Femur (tissue), 1 donor: ENCODE measurements at regions not wholly inside any gene's neighbourhood (a gene's known extent, or its start where the extent isn't known, plus 50 kb on each side); places are given as distances from the start of the nearest gene placed in this dataset.
"Not testable (repeated sequence)": the region's sequence is repeated elsewhere in the genome, so short reads cannot be mapped to it uniquely, and the experiment has no call there.

Experiments
- DNase-seq: peaks from one replicate; pipeline ENCODE4 v3.0.0-alpha.2; 2017

DNA sequence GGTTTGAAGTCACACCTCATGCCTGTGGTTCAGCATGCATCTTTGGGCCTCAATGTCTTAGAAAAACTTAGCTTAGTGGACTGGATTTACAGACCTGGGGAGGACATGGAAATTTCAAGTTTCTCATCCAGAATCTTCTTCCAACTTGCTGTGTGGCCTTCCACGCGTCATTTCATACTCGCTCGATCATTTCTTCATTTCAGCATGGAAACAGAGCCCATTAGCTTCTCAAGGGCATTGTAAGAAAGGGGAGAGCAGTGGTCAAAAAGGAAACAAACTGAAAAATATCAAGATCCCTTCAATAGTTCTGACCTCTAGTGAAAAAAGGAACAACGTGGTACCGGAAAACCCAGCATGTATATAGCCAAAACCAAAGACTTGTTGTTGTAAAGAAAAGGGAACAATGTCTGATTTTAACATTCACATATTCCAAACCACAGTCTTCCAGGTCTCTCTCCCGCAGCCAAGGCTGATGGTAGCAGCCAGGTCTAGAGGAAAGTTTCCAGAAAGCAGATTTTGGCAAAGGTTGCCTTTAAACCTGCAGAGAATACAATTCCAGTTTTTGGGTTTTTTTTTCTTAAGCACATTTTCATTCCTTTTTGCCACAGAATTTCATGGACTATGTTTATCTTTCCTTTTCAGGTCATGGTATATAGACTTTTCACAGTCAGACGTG is 97.0 kb upstream of the CDC42BPA start:
- peak; percentile 84 for DNase-seq

GRCh38 chr1:227411066-227411465 is 92.8 kb upstream of the CDC42BPA start:
- no peak for DNase-seq

DNA sequence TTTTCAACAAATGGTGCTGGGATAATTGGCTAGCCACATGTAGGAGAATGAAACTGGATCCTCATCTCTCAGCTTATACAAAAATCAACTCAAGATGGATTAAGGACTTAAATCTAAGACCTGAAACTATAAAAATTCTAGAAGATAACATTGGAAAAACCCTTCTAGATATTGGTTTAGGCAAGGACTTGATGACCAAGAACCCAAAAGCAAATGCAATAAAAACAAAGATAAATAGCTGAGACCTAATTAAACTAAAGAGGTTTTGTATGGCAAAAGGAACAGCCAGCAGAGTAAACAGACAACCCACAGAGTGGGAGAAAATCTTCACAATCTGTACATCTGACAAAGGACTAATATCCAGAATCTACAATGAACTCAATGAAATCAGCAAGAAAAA is 88.0 kb upstream of the CDC42BPA start:
- DNase-seq, result not testable (repeated sequence)

- no peak for DNase-seq
Measured at GRCh38 chr1:227403535-227403934, 85.2 kb upstream of the CDC42BPA start.

DNA sequence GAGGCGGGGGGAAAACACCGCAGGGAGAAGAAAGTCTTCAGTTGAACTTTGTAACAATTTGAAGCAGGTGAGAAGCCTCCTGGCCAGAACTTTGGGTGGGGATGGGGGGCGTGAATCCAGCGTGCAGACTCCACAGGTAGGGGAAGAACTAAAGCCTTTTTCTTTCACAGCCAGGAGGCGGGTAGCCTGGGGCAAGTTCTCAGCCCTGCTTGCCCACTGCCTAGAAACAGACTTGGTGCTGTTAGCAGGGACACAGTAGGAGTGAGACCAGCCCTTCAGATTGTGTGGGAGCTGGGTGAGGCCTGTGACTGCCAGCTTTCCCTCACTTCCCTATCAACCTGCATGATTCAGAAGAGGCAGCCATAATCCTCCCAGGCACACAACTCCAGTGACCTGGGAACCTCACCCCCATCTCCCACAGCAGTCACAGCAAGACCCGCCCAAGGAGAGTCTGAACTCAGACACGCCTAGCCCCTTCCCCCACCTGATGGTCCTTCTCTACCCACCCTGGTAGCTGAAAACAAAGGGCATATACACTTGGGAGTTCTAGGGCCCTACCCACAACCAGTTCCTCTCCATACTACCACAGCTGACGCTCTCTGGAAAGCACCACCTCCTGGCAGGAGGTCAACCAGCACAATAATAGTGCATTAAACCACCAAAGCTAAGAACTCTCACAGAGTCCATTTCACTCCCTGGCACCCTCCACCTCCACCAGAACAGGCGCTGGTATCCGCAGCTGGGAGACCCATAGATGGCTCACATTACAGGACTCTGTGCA is 83.5 kb upstream of the CDC42BPA start:
- DNase-seq, result no peak

GRCh38 chr1:227399152-227399730 is 80.9 kb upstream of the CDC42BPA start:
- no peak for DNase-seq

DNA sequence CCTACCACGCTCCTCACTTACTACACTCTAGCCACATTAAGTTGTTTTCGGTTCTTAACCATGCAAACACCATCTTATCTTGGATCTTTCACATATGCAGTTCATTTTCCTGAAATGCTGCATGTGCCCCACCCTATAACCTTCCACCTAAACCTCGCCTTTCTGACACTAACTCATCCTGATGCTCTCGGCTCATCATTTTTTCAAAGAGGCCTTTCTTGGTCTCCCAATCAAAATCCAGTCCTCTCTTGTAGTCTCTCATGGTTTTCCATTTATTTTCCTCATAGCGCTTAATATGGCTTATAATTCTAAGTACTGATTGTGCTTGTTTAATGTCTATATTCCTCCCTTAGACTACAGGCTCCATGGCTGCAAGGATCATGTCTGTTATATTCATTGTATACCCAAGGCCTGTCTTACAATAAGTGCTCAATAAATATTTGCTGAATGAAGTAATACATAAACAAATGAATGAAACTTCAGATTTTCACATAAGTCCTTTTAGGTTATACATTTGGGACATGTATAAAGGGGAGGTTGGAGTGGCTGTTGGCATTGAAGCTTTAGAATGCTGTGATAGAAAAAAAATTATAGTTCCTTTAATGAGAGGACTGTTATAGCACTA is 79.2 kb upstream of the CDC42BPA start:
- no peak for DNase-seq

- DNase-seq, result no peak
Measured at GRCh38 chr1:227396539-227397353, 78.5 kb upstream of the CDC42BPA start.

DNA sequence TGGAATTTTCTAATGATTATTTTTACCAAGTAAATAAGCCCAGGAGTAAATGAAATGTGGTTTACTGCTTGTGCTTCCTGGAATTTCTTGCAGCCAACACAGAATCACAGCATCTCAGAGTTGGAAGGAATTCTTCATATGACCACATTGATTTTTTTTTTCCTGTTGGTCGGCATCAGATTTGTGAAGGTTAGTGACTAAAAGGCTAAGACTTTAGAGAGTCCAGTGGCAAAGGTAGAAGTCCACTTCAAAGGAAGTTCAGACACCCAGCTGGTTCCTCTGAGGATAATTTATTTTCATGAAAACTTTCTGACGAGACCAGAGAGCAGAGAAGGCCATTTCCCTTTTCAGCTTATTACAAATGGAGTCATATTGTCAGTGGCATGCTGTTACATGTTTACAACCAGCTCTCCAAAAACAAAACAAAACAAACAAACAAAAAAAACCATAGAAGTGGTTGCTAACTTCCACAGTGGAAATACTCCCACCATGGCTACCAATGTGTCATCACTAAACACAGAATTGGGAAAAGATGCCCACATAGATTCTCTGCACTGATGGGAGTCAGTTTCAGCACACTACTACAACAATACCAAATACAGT is 77.2 kb upstream of the CDC42BPA start:
- no peak for DNase-seq

- no peak for DNase-seq
Measured at GRCh38 chr1:227392984-227393764, 74.9 kb upstream of the CDC42BPA start.

- no peak for DNase-seq
Measured at GRCh38 chr1:227391879-227392278, 73.6 kb upstream of the CDC42BPA start.

DNA sequence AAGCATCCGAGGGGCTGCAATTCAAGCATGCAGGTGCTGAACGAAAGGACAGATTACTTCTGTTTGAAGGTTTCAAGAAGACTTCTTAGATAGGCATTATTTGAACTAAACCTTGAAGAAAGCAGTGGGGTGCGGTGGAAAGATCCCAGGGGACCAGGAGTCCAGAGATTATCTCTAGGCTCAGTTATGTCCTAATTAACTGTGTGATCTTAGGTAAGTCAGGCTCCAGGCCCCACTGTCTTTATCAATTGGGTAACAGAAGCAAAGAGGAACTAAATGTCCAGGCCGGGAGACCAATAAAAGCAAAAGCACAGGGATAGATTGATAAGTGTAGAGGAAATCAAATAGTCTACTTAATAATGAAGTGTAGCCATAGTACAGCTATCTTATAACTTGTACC is 72.9 kb upstream of the CDC42BPA start:
- DNase-seq, result no peak

DNA sequence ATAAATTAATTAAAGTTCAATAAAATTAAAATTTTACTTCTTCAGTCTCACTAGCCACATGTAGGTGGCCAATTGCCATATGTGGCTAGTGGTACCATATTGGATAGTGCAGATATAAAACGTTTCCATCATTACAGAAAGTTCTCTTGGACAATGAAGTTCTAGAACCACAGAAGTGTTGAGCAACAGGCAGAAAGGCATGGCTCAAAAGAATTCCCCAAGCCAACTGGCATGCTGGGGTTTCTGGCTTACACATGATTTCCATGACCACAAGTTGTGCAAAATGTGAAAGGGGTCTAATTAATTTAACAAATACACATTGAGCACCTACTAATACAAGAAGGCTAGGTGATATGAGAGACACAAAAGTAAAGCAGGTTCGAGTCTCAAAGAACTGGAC is 72.2 kb upstream of the CDC42BPA start:
- no peak for DNase-seq

DNA sequence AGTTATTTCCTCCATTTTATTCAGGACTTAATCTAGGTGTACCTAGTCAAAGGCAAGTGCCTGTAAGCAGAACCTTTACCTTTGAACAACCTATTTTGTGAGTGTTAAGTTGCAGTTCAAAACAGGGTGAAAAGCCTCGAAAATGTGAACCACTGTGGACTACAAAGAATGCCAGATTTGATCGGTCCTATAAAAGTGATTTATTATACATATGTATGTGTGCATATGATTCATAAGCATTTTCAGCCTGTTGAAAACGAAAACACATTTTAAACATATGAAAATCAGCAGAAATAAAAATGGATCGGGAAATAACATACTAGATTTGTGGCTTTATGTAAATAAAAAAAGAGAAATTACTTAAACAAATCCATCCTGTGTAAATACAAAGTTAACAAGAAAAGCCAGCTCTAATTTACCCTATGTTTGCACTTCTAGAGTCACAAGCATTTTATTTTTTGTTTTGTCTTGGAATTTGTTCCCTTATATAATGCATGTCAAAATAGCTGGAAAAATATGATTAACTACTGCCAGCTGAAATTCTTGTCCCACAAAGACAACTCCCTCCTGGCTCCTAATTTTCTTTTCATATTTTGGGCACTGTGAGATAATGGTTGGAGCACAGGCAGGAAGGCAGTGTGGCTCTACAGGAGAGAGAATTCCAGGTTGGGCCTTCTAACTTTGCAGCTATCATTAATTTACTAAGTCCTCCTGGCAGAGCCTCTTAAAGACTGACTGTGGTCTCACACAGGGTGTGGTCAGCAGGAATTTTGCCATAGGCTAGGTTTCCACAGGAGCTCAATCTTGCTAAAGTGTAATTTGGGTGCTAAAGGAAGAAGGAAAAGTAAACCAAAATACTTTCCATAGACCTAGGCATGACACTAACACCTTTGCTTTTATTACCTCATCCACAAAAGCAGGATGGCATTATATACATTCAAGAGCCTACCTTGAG is 70.2 kb upstream of the CDC42BPA start:
- DNase-seq, result peak; percentile 19

DNA sequence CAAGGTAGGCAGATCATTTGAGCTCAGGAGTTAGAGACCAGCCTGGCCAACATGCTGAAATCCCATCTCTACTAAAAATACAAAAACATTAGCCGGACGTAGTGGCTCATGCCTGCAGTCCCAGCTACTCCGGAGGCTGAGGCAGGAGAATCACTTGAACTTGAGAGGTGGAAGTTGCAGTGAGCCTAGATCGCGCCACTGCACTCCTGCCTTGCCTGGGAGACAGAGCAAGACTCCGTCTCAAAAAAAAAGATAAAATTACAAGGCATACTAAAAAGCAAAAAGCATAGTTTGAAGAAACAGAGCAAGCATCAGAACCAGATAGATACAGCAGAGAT is 61.2 kb upstream of the CDC42BPA start:
- no peak for DNase-seq

DNA sequence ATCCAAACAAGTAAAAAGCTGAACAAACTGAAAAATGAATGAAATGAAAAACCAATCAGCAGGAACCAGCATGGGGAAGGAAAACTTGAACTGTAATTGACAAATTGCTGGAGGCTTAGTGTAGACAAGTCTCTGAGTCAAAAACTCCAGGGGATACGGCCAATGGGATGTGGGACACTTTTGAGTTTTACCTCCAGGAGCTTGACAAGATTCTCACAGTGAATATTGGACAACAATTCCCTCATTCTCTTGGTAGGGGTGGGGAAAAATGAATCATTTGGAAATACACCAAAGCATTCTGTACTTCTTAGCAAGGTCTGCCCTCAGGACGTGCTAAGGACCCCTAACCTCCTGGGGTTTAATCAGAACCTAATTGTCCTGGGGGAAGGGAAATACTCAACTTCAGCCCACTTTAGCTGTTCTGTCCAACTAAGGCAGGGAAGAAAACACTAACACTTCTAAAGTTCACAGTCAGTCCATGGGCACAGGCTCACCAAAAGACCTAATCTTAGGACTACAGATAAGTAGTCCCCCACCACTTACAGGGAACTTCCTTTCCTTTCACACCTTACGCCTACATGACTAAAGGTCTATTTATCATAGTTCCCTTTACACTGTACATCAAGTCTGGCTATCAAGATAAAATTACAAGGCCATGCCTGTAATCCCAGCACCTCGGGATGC is 60.7 kb upstream of the CDC42BPA start:
- no peak for DNase-seq

DNA sequence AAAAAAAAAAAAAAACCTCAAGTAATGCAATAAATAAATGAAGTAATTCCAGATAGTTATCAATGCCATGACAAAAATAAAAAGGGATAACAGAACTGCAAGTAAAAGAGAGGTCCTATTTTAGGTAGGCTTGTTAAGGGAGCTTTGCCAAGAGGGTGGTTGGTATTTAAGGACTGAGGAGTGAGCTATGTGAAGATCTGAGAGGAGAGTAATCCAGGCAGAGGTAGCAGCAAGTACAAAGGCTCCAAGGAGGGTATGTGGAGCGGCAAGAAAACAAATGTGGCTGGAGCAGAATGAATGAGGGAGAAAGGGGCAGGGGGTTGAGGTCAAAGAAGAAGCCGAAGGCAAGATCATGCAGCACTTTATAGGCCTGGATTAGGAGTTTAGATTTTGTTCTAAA is 59.9 kb upstream of the CDC42BPA start:
- no peak for DNase-seq

- DNase-seq, result no peak
Measured at GRCh38 chr1:227374846-227375245, 56.6 kb upstream of the CDC42BPA start.

GRCh38 chr1:227372726-227373130 is 54.4 kb upstream of the CDC42BPA start:
- no peak for DNase-seq
